Stimulated activated naive B cell treated with anti-CD40 and anti-IgM and Interleukin-4, amounts not matched to agents 10 μg/mL and 1 μg/mL and 100 μg/mL, for 72 hours (primary cell): ENCODE measurements at regions not wholly inside any gene's neighbourhood (a gene's known extent, or its start where the extent isn't known, plus 50 kb on each side); places are given as distances from the start of the nearest gene placed in this dataset.

ENCODE experiments used
- ATAC-seq, 2 donors: fragments of 150-1000 bp; cut with Tn5 transposase; replicated peaks; 2 replicates each; pipeline ENCODE4 v1.10.0; 2021; ENCODE audit warnings: moderate library complexity in 1 of 2
- DNase-seq: peaks from one replicate; pipeline ENCODE4 v3.0.0; 2021
- H3K27ac Mint-ChIP-seq: one replicate; pipeline ENCODE4 v1.8.0; 2022; ENCODE audit warnings: mild to moderate bottlenecking, mixed read lengths
- H3K27me3 Mint-ChIP-seq, 2 donors: one replicate each; pipeline ENCODE4 v1.8.0; 2022; ENCODE audit warnings: mixed read lengths in 2 of 2
- H3K36me3 Mint-ChIP-seq, 2 donors: one replicate each; pipeline ENCODE4 v1.8.0; 2022; ENCODE audit warnings: mixed read lengths in 2 of 2, mild to moderate bottlenecking in 1 of 2
- H3K4me1 Mint-ChIP-seq, 2 donors: one replicate each; pipeline ENCODE4 v1.8.0; 2022; ENCODE audit warnings: mixed read lengths in 2 of 2, mild to moderate bottlenecking in 1 of 2
- H3K4me3 Mint-ChIP-seq, 2 donors: one replicate each; pipeline ENCODE4 v1.8.0; 2022; ENCODE audit warnings: mild to moderate bottlenecking in 2 of 2, mixed read lengths in 2 of 2, moderate library complexity in 1 of 2
- H3K9me3 Mint-ChIP-seq, 2 donors: one replicate each; pipeline ENCODE4 v1.8.0; 2022; ENCODE audit warnings: mixed read lengths in 2 of 2, mild to moderate bottlenecking in 1 of 2

GRCh38 chr6:137783710-137784109 lies 83.3 kb upstream of the TNFAIP3 start:
- peaks cover 6 to 26% of the 10 kb centered on the region in 2 donors for H3K4me1 Mint-ChIP-seq
- DNase-seq, result no peak
- H3K27me3 Mint-ChIP-seq, result no peaks in the 10 kb centered on the region
- H3K27ac Mint-ChIP-seq, result no peak overlapping the region
- no peak overlapping the region for H3K4me3 Mint-ChIP-seq
- no peak for ATAC-seq
- no peaks in the 10 kb centered on the region for H3K9me3 Mint-ChIP-seq
- H3K36me3 Mint-ChIP-seq, result peaks cover 0 to 4% of the 10 kb centered on the region in 2 donors

DNA sequence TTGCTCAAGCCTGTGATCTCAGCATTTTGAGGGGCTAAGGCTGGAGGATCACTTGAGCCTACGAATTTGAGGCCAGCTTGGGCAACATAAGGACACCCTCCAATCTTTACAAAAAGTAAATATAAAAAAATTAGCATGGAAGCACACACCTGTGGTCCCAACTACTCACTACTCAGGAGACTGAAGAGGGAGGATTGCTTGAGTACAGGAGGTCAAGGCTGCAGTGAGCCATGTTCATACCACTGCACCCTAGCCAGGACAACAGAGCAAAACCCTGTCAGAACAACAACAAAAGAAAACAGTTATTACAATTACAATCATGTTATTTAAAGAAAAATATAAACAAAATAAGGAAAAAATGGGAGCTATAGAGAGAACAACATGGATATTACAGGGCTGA lies 82.5 kb upstream of the TNFAIP3 start:
- H3K36me3 Mint-ChIP-seq, result peaks cover 0 to 6% of the 10 kb centered on the region in 2 donors
- H3K4me3 Mint-ChIP-seq, result no peak overlapping the region
- H3K9me3 Mint-ChIP-seq, result peaks cover 0 to 2% of the 10 kb centered on the region in 2 donors
- H3K27me3 Mint-ChIP-seq, result no peaks in the 10 kb centered on the region
- ATAC-seq (no peak), DNase-seq (no peak)
- no peak overlapping the region for H3K27ac Mint-ChIP-seq
- H3K4me1 Mint-ChIP-seq, result peaks cover 6 to 34% of the 10 kb centered on the region in 2 donors

DNA sequence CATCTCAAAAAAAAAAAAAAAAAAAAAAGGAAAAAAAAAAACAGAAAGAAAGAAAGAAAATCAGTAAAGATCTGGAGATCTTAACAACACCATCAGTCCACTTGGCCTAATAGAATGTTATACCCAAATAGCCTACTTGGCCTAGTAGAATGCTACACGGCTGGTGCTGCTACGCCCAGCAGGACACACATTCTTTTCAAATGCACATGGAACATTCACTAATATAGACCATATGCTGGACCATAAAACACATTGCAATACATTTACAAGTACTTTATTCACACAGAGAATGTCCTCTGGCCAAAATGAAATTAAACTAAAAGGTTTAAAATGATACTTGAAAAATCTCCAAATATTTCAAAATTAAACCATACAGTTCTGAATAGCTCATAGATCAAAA lies 80.0 kb upstream of the TNFAIP3 start:
- DNase-seq (no peak), ATAC-seq (no peak)
- no peak overlapping the region for H3K4me3 Mint-ChIP-seq
- peaks cover 0 to 4% of the 10 kb centered on the region in 2 donors for H3K36me3 Mint-ChIP-seq
- peaks cover 19 to 35% of the 10 kb centered on the region in 2 donors for H3K4me1 Mint-ChIP-seq
- H3K27me3 Mint-ChIP-seq, result no peaks in the 10 kb centered on the region
- peaks cover 0 to 2% of the 10 kb centered on the region in 2 donors for H3K9me3 Mint-ChIP-seq
- H3K27ac Mint-ChIP-seq, result no peak overlapping the region

- H3K9me3 Mint-ChIP-seq, result peaks cover 0 to 2% of the 10 kb centered on the region in 2 donors
- no peak for ATAC-seq
Observed at GRCh38 chr6:137788248-137788647, 78.8 kb upstream of the TNFAIP3 start.

GRCh38 chr6:137791281-137792159 lies 75.5 kb upstream of the TNFAIP3 start:
- peak overlapping the region; percentile 81 for H3K27ac Mint-ChIP-seq
- H3K4me1 Mint-ChIP-seq, result peaks cover 32 to 61% of the 10 kb centered on the region in 2 donors
- peaks cover 0 to 2% of the 10 kb centered on the region in 2 donors for H3K36me3 Mint-ChIP-seq
- no peak for DNase-seq
- H3K4me3 Mint-ChIP-seq, result peak overlapping the region; percentile 14 to 33
- H3K27me3 Mint-ChIP-seq, result no peaks in the 10 kb centered on the region
- peak; percentile 2 for ATAC-seq
- peaks cover 0 to 2% of the 10 kb centered on the region in 2 donors for H3K9me3 Mint-ChIP-seq

More at GRCh38 chr6:137788248-137788647, 78.8 kb upstream of the TNFAIP3 start:
- H3K4me1 Mint-ChIP-seq, result peaks cover 19 to 41% of the 10 kb centered on the region in 2 donors
- H3K27me3 Mint-ChIP-seq, result no peaks in the 10 kb centered on the region
- DNase-seq, result no peak
- H3K36me3 Mint-ChIP-seq, result peaks cover 0 to 2% of the 10 kb centered on the region in 2 donors
- H3K4me3 Mint-ChIP-seq, result no peak overlapping the region
- H3K27ac Mint-ChIP-seq, result no peak overlapping the region

DNA sequence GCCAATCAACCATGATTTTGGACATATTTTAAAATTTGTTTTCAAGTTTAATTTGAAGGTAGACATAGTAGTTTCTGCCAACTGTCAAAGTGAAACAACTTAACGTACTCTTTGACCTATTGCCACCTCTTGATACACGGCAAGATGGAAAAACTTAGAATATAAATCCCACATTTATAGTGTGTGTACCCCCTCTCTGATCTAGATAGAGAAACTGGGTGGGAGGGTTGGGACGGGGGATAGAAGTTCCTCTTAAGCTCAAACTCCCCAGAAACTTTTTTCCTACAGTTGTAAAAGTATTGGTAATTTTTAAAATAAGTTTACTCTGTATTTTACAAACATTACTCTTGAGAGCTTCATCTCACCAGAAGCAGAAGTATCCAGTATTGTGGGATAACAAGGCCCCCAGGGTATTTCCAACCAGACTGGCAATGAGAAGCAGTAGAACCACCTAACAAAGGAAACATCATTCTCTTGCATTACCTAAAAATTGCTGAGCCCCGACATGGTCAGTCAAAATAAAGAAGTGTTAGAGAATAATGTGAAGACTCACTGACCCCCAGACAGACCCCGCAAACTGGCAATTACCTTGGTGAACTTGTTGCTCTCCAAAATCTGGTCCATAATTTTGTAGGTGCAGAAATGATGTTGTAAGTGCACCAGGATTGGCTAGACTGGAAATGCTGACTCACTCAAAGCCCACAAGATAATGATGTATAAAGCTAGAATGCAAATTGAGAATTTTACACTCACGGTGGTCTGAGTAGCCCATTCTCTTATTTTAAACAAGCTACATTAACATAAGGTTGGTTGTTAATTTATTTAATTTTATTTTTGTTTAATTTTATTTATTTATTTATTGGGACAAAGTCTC lies 74.7 kb upstream of the TNFAIP3 start:
- H3K27me3 Mint-ChIP-seq, result no peaks in the 10 kb centered on the region
- ATAC-seq (peak; percentile 65 to 71), DNase-seq (peak; percentile 42)
- peaks cover 0 to 2% of the 10 kb centered on the region in 2 donors for H3K36me3 Mint-ChIP-seq
- H3K27ac Mint-ChIP-seq, result peak overlapping the region; percentile 86
- H3K9me3 Mint-ChIP-seq, result peaks cover 0 to 2% of the 10 kb centered on the region in 2 donors
- H3K4me3 Mint-ChIP-seq, result peak overlapping the region in 1 of 2 donors; percentile 14
- peaks cover 32 to 61% of the 10 kb centered on the region in 2 donors for H3K4me1 Mint-ChIP-seq

DNA sequence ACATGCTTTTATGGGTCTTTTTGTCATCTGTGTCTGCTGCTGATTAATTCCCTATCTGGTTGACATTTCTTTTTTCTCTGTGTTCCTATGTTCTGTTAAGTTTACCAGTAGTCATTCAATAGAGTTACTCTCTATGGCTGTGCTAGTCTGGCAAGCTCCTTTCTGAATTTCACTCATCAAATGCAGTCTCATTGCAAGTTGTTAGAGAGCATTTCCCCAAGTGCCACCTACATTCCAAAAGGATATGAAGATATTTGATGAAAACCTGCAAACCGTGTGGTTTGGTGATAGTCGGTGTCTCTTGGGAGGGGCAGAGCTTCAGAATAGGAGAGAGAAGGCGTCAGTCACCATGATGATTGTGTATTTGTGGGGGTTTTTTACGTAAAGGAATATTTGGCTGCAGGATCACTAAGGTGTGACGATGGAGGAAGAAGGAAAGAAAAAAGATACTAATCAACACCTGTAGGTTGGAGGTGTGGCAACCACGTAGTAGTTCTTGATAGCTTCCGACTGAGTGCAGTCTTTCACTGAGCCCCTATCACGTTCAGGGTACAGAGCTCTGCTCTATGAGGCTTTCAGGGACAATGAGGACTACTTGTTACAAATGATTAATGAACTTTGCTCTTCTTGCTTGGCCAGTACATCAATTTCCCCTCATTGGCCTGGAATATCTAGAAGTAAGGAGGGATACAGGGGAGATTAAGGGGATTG lies 73.1 kb upstream of the TNFAIP3 start:
- DNase-seq, result no peak
- peak overlapping the region; percentile 91 for H3K27ac Mint-ChIP-seq
- H3K4me1 Mint-ChIP-seq, result peaks cover 37 to 71% of the 10 kb centered on the region in 2 donors
- peaks cover 0 to under 1% of the 10 kb centered on the region in 2 donors for H3K9me3 Mint-ChIP-seq
- no peaks in the 10 kb centered on the region for H3K27me3 Mint-ChIP-seq
- ATAC-seq, result no peak
- peaks cover 0 to 2% of the 10 kb centered on the region in 2 donors for H3K36me3 Mint-ChIP-seq
- no peak overlapping the region for H3K4me3 Mint-ChIP-seq

DNA sequence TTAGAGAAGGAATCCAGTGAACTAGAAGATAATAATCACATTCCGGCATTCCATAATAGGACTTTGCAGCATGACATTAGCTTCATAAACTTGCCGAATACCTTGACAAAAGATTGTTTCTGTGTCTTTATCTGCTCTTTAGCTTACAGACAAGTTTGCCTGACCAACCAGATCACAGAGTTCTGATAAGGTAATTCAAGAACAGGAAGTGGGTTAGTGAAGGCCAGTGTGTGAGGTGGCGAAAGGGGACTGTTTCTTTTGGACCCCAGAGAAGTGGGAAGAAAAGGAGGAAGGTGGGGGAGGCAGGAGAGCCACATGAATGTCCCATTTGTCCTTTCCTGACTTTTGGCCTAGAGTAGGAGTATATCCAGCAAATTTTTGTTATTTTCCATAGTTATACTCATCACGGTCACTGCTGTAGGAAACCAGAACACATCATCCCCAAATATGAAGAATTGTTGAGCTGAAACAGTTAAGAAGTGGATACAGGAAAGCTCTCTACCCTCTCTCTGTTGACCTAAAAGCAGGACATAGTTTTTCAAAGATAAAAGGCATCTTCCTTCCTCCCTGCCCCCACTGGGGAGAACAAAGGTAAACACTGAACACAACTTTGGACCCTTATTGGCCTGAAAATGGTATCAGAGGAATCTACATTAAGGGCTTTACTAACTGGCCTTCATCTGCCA lies 72.4 kb upstream of the TNFAIP3 start:
- no peaks in the 10 kb centered on the region for H3K27me3 Mint-ChIP-seq
- peaks cover 42 to 71% of the 10 kb centered on the region in 2 donors for H3K4me1 Mint-ChIP-seq
- H3K9me3 Mint-ChIP-seq, result no peaks in the 10 kb centered on the region
- no peak for ATAC-seq
- no peak for DNase-seq
- H3K4me3 Mint-ChIP-seq, result no peak overlapping the region
- H3K27ac Mint-ChIP-seq, result peak overlapping the region; percentile 91
- no peaks in the 10 kb centered on the region for H3K36me3 Mint-ChIP-seq

DNA sequence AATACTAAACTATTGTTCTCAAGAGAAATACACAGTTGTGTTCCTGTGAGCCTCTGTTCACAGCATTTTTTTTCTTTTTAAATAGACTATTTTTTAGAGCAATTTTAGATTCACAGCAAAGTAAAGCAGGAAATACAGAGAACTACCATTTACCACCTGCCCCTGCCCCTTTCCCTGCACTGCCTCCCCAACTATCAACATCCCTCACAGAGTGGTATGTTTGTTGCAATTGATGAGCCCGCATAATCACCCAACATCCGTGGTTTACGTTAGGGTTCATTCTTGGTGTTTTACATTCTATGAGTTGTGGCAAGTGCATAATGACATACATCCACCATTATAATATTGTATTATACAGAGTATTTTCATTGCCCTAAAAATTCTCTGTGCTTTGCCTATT lies 71.6 kb upstream of the TNFAIP3 start:
- Mint-ChIP-seq H3K4me1 (peaks cover 42 to 71% of the 10 kb centered on the region in 2 donors), H3K27me3 (no peaks in the 10 kb centered on the region), H3K9me3 (peaks cover 0 to 3% of the 10 kb centered on the region in 2 donors), H3K36me3 (no peaks in the 10 kb centered on the region), H3K4me3 (no peak overlapping the region), H3K27ac (no peak overlapping the region)
- DNase-seq, result no peak
- ATAC-seq, result no peak

DNA sequence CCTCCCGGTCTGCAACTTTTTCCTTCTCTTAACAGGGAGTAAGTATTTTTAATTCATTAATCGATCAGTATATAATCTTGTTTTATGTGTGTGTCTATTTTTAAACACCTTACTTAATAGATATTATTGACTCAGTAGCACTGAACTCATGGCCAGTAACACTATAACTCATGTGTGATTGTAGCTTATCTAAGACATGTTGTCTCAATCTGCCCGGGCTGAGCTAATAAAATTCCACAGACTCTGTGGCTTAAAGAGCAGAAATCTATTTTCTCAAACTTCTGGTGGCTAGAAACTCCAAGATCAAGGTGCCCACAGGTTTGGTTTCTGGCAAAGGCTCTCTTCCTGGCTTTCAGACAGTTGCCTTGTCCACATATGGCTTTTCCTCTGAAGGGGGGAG lies 68.8 kb upstream of the TNFAIP3 start:
- Mint-ChIP-seq H3K36me3 (peaks cover under 1 to 1% of the 10 kb centered on the region in 2 donors), H3K4me1 (peaks cover 39 to 54% of the 10 kb centered on the region in 2 donors), H3K9me3 (peaks cover under 1 to 3% of the 10 kb centered on the region in 2 donors), H3K27ac (no peak overlapping the region), H3K27me3 (no peaks in the 10 kb centered on the region), H3K4me3 (no peak overlapping the region)
- DNase-seq, result no peak
- no peak for ATAC-seq

GRCh38 chr6:137798846-137799245 lies 68.2 kb upstream of the TNFAIP3 start:
- DNase-seq (no peak), ATAC-seq (no peak)
- Mint-ChIP-seq H3K4me1 (peaks cover 37 to 48% of the 10 kb centered on the region in 2 donors), H3K4me3 (no peak overlapping the region), H3K9me3 (peaks cover 4 to 6% of the 10 kb centered on the region in 2 donors), H3K27me3 (no peaks in the 10 kb centered on the region), H3K27ac (peak overlapping the region; percentile 25), H3K36me3 (peaks cover 3 to 4% of the 10 kb centered on the region in 2 donors)

GRCh38 chr6:137799950-137800568 lies 67.0 kb upstream of the TNFAIP3 start:
- DNase-seq (peak; percentile 32), ATAC-seq (peak; percentile 87 to 95)
- H3K27ac Mint-ChIP-seq, result peak overlapping the region; percentile 70
- H3K4me3 Mint-ChIP-seq, result no peak overlapping the region
- H3K27me3 Mint-ChIP-seq, result no peaks in the 10 kb centered on the region
- peaks cover 29 to 36% of the 10 kb centered on the region in 2 donors for H3K4me1 Mint-ChIP-seq
- H3K9me3 Mint-ChIP-seq, result peaks cover 4 to 6% of the 10 kb centered on the region in 2 donors
- H3K36me3 Mint-ChIP-seq, result peaks cover 3 to 4% of the 10 kb centered on the region in 2 donors

- Mint-ChIP-seq H3K4me3 (no peak overlapping the region), H3K27ac (peak overlapping the region; percentile 20), H3K27me3 (no peaks in the 10 kb centered on the region), H3K36me3 (peaks cover 3 to 4% of the 10 kb centered on the region in 2 donors), H3K4me1 (peaks cover 29 to 33% of the 10 kb centered on the region in 2 donors), H3K9me3 (peaks cover 4 to 6% of the 10 kb centered on the region in 2 donors)
- no peak for ATAC-seq
- DNase-seq, result no peak
Observed at GRCh38 chr6:137800762-137801161, 66.3 kb upstream of the TNFAIP3 start.
